Pons (tissue), 1 donor: ENCODE measurements at regions not wholly inside any gene's neighbourhood (a gene's known extent, or its start where the extent isn't known, plus 50 kb on each side); places are given as distances from the start of the nearest gene placed in this dataset.
"Not testable (repeated sequence)": the region's sequence is repeated elsewhere in the genome, so short reads cannot be mapped to it uniquely, and the experiment has no call there.

Experiments used
- DNase-seq: peaks from one replicate; pipeline ENCODE4 v3.0.0-alpha.2; 2016; ENCODE audit warnings: low spot score

- no peak for DNase-seq
Measured at GRCh38 chr2:195308163-195308562, 348.9 kb upstream of the SLC39A10 start.

DNA sequence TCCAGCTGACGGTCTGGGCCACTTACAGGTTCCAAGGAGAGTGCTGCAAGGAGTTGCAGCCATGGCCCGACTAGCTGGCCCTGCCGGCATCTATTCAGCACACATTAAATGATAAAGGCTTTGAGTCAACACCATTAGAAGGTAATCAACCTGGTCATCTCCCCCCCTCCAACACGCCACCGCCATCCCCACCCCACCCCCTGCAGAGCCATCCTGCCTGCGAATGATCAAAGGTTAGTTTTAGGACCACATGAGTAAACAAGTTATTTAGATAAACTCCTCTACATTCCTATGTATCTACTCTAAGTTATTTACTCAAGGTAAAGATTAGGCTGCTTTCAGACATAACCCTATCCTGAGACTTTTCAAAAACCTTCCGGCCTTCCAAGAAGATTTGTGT lies 349.3 kb upstream of the SLC39A10 start:
- DNase-seq = no peak

DNA sequence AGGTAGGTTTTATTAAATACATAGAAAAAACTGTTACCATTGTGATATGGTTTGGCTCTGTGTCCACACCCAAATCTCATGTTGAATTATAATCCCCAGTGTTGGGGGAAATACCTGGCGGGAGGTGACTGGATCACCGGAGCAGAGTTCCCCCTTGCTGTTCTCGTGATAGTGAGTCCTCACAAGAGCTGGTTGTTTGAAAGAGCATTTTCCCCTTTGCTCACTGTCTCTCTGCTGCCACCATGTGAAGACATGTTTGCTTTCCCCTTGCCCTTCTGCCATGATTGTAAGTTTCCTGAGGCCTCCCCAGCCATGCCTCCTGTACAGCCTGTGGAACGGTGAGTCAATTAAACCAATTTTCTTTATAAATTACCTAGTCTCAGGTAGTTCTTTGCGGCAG lies 352.7 kb upstream of the SLC39A10 start:
- no peak for DNase-seq

DNA sequence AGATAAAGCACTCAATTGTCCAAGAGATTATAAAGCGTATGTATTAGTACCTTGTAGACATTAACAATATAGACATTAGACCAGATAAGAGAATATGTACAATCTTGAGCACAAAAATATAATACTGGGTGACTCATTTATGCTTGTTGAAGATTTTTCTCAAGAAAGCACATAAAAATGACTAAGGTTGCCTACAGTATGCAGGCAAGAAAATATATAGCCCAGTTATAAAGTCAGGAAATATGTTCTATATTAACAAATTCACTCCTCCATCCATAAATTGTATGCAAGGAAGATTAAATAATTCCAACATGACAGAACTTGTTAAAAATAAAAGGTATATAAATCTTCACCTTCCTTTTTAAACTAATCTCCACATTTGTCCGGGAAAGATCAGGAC lies 356.4 kb upstream of the SLC39A10 start:
- DNase-seq = no peak

- DNase-seq = no peak
Measured at GRCh38 chr2:195299600-195299999, 357.4 kb upstream of the SLC39A10 start.

- DNase-seq = no peak
Measured at GRCh38 chr2:195296490-195296889, 360.5 kb upstream of the SLC39A10 start.

GRCh38 chr2:195289081-195289480 lies 367.9 kb upstream of the SLC39A10 start:
- no peak for DNase-seq

GRCh38 chr2:195279840-195280427 lies 377.1 kb upstream of the SLC39A10 start:
- DNase-seq = no peak

DNA sequence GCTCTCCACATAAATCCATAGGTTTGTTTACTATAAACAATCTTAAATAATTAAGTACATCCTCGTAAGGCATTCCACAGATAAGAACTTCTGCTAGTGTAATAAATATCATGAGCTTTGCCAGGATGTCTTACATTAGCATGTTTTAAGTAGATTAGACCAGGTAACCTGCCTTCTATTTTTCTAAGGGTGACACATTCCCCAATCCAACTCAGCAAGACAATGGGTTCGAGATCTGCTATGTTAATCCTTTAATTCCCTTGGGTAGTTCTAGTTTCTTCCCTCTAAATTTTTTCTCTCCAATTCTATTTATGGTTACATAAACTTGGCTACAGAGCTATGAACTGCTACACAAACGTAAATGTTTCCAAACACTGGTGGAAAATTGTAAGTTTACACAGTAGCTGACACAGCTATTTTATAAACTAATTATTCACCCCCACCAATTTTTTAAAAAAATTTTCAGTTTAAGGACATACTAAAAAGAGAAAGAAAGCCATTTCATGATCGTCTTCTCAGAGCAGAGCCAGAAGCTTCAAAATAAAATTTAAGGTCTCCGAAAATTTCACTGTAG lies 386.5 kb upstream of the SLC39A10 start:
- no peak for DNase-seq

DNA sequence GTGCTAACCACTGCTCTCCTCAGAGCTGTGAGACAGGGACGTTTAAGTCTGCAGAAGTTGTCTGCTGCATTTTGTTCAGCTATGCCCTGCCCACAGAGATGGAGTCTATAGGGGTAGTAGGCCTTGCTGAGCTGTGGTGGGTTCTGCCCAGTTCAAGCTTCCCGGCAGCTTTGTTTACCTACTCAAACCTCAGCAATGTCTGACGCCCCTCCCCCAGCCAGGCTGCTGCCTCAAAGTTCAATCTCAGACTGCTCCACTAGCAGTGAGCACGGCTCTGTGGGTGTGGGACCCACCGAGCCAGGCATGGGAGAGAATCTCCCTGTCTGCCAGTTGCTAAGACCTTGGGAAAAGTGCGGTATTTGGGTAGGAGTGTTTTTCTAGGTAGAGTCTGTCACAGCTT lies 387.8 kb upstream of the SLC39A10 start:
- no peak for DNase-seq

GRCh38 chr2:195257979-195258378 lies 399.0 kb upstream of the SLC39A10 start:
- no peak for DNase-seq

DNA sequence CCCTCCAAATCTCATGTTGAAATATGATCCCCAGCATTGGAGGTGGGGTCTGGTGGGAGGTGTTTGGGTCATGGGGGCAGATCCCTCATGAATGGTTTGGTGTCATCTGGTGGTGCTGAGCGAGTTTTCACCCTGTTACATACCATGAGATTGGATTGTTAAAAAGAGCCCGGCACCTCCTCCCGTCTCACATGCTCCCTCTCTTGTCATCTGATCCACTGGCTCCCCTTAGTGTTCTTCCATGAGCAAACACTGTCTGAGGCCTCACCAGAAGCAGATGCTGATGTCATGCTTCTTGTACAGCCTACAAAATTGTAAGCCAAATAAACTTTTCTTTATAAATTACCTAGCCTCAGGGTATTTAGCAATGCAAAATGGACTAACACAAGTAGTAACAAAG lies 405.0 kb upstream of the SLC39A10 start:
- DNase-seq = no peak

GRCh38 chr2:195251214-195251613 lies 405.8 kb upstream of the SLC39A10 start:
- no peak for DNase-seq

GRCh38 chr2:195238826-195239225 lies 418.2 kb upstream of the SLC39A10 start:
- no peak for DNase-seq

GRCh38 chr2:195238379-195238778 lies 418.6 kb upstream of the SLC39A10 start:
- DNase-seq = no peak

- not testable (repeated sequence) for DNase-seq
Measured at GRCh38 chr2:195228547-195228946, 428.5 kb upstream of the SLC39A10 start.

DNA sequence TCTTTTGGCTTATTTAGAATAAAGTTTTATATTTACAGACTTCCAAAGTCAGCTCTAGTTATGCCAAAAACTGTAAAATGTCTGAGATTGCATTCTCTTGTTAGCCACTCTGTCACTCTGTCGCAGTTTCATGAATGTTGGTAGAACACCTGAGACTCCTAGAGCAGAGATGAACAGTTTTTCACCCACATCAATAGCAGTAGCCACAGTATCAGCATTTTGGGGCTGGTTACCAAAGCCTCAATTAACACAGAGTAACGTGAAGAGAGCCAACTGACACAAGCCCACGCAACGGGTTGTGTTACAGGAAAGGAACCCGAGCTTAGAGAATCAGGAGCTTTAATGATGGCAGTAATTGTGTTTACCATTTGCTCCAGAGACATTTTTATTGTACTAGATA lies 443.0 kb upstream of the SLC39A10 start:
- no peak for DNase-seq

DNA sequence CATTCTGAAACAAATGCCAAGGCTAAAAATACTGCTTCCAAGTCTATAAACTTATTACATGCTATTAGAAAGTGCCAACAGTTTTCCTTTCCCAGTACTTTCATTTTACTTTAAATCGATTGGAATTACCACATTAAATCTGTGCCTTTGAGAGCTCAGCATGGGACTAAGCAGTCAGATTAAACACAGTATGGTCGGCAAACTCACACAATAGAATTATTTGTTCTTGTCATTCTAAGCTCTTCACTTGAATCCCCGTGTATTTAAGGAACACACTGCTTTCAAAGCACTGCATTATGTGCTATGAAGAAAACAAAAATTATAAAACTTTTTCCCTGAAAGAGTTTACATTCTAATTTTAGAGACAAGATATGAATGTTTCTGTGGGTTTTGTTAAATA lies 444.4 kb upstream of the SLC39A10 start:
- DNase-seq = no peak

- no peak for DNase-seq
Measured at GRCh38 chr2:195202163-195202845, 454.7 kb upstream of the SLC39A10 start.

GRCh38 chr2:195199864-195200263 lies 457.2 kb upstream of the SLC39A10 start:
- no peak for DNase-seq

- DNase-seq = no peak
Measured at GRCh38 chr2:195181059-195181705, 475.8 kb upstream of the SLC39A10 start.

GRCh38 chr2:195168369-195168768 lies 488.7 kb upstream of the SLC39A10 start:
- DNase-seq = no peak

- no peak for DNase-seq
Measured at GRCh38 chr2:195164930-195165329, 492.1 kb upstream of the SLC39A10 start.
